ENCODE measurements at regions not wholly inside any gene's neighbourhood (a gene's known extent, or its start where the extent isn't known, plus 50 kb on each side); places are given as distances from the start of the nearest gene placed in this dataset.
"Not testable (repeated sequence)": the region's sequence is repeated elsewhere in the genome, so short reads cannot be mapped to it uniquely, and the experiment has no call there.

DNA sequence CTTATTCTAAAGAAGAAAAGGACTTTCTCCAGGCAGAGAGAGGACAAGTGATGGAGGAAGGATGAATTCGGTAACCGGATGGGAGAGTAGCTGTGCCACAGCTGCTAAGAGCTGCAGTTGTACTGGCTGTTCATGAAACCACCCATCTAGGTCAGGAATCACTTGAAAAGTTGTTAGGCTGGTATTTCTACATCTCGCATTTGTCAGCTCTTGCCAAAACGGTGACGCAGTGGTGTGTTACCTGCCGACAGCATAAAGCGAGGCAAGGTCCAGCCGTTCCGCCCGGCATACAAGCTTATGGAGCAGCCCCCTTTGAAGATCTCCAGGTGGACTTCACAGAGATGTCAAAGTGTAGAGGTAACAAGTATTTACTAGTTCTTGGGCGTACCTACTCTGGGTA is 87.3 kb upstream of the DEFB108B start:
- POLR2A ChIA-PET; CTCF ChIA-PET; H3K27ac Mint-ChIP-seq; H3K4me1 Mint-ChIP-seq; H3K36me3 Mint-ChIP-seq (ENCODE audit: low read depth); DNase-seq; H3K9me3 Mint-ChIP-seq; H3K4me3 Mint-ChIP-seq: not testable (repeated sequence)
- H3K27me3 Mint-ChIP-seq = peaks cover 40% of the 10 kb centered on the region

DNA sequence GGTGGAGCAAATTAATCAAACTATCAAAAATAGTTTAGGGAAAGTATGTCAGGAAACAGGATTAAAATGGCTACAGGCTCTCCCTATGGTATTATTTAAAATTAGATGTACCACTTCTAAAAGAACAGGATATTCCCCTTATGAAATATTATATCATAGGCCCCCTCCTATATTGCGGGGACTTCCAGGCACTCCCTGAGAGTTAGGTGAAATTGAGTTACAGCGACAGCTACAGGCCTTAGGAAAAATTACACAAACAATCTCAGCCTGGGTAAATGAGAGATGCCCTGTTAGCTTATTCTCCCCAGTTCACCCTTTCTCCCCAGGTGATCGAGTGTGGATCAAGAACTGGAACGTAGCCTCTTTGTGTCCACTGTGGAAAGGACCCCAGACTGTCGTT is 86.7 kb upstream of the DEFB108B start:
- H3K36me3 Mint-ChIP-seq (ENCODE audit: low read depth); H3K27ac Mint-ChIP-seq; POLR2A ChIA-PET; H3K4me3 Mint-ChIP-seq; CTCF ChIA-PET; H3K9me3 Mint-ChIP-seq; H3K4me1 Mint-ChIP-seq; DNase-seq: not testable (repeated sequence)
- peaks cover 40% of the 10 kb centered on the region for H3K27me3 Mint-ChIP-seq

DNA sequence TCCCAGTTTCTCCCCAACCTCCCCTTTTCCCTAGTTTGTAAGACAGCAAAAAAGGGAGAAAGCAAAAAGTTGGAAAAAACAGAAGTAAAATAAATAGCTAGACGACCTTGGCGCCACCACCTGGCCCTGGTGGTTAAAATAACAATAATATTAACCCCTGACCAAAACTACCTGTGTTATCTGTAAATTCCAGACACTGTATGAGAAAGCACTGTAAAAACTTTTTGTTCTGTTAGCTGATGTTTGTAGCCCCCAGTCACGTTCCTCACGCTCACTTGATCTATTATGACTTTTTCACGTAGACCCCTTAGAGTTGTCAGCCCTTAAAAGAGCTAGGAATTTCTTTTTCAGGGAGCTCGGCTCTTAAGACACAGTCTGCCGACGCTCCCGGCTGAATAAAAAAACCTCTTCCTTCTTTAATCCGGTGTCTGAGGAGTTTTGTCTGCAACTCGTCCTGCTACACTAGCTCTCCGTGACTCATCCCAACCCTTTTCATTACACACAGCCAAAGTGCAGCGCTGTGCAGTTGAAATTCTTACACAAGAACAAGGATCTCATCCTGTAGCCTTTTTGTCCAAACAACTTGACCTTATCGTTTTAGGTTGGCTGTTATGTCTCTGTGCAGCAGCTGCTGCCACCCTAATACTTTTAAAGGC is 83.9 kb upstream of the DEFB108B start:
- H3K36me3 Mint-ChIP-seq (ENCODE audit: low read depth); H3K4me3 Mint-ChIP-seq; CTCF ChIA-PET; H3K4me1 Mint-ChIP-seq; DNase-seq; H3K9me3 Mint-ChIP-seq; POLR2A ChIA-PET; H3K27ac Mint-ChIP-seq: not testable (repeated sequence)
- H3K27me3 Mint-ChIP-seq = peaks cover 39% of the 10 kb centered on the region

DNA sequence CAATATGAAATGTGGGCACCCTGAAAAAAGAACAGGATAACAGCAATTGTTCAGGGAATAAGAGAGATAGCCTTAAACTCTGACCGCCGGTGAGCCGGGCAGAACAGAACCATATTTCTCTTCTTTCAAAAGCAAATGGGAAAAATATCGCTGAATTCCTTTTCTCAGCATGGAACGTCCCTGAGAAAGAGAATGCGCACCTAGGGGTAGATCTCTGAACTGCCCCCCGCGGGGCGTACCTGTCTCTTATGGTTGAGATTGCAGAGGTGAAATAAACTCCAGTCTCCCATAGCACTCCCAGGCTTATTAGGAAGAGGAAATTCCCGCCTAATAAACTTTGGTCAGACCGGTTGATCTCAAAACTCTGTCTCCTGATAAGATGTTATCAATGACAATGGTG is 82.1 kb upstream of the DEFB108B start:
- H3K9me3 Mint-ChIP-seq; DNase-seq; H3K36me3 Mint-ChIP-seq (ENCODE audit: low read depth); H3K4me3 Mint-ChIP-seq; CTCF ChIA-PET; H3K27ac Mint-ChIP-seq; H3K4me1 Mint-ChIP-seq; POLR2A ChIA-PET: not testable (repeated sequence)
- peaks cover 36% of the 10 kb centered on the region for H3K27me3 Mint-ChIP-seq

DNA sequence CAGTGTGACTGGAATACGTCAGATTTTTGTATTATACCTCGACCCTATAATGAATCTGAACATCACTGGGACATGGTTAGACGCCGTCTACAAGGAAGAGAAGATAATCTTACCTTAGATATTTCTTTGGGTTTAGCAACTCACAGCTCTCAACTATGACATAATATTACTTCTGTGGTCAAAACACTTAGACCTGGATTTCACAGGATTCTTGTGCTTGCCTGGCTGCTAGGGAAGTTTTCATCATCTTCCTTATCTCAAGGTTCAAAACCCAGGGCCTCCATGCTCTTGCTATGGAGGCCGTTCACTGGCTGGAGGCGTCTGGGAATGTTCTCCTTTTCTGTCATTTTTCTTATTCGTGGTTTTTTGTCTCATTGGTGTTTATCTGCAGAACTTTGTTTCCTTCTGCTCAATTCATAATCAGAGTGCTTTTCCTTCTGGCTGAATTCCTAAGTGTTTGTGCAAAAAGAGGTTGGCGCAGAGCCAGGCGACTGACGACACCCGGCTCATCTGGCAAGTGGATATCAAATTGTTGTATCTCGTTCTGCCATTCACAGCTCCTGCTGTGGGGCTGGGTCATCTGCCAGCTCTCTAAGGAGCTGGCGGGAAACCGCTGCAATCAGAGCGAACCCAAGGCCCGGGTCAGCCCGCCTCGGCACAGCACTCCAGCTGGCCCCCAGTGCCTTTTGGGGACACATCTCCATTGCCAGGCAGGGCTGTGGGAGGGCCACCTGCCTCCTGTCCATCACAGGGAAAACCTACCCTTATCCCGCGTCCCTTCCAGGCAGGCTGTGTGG is 68.1 kb upstream of the DEFB108B start:
- CTCF ChIA-PET; POLR2A ChIA-PET; H3K9me3 Mint-ChIP-seq; H3K4me3 Mint-ChIP-seq; DNase-seq; H3K27ac Mint-ChIP-seq; H3K36me3 Mint-ChIP-seq (ENCODE audit: low read depth); H3K4me1 Mint-ChIP-seq: not testable (repeated sequence)
- H3K27me3 Mint-ChIP-seq = peaks cover 14% of the 10 kb centered on the region

DNA sequence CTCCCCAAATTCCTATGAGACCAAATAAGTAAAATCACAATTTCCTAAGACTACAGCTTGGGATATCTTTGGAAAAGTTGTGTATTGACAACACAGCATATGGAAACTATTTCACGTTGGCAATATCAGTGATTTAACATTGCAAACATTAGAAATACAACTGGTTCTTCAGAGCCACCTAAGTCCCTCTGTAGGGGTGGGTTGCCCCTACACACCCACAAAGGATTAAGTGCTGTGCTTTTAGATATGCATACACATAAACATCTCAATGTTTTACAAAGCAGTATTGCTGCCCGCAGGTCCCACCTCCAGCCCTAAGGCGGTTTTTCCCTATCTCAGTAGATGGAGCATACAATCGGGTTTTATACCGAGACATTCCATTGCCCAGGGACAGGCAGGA is 66.0 kb upstream of the DEFB108B start:
- H3K4me3 Mint-ChIP-seq; H3K9me3 Mint-ChIP-seq; H3K27ac Mint-ChIP-seq; H3K4me1 Mint-ChIP-seq; H3K36me3 Mint-ChIP-seq (ENCODE audit: low read depth); CTCF ChIA-PET; DNase-seq; POLR2A ChIA-PET: not testable (repeated sequence)
- H3K27me3 Mint-ChIP-seq = peaks cover 16% of the 10 kb centered on the region

DNA sequence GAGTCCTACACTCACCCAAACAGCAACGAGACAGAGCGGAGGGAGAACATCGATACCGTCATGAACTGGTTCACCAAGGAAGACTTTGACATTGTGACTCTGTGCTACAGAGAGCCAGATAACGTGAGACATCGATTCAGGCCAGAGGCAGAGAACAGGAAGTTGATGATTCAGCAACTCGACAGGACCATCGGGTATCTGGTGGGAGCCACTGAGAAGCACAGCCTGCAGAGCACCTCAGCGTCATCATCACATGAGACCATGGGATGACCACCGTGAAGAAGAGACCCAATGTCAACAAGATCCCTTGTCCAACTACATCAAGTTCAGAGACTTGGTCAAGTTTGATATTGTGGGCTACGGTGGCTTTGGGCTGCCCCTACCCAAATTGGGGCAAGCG is 60.8 kb upstream of the DEFB108B start:
- H3K9me3 Mint-ChIP-seq = not testable (repeated sequence)

DNA sequence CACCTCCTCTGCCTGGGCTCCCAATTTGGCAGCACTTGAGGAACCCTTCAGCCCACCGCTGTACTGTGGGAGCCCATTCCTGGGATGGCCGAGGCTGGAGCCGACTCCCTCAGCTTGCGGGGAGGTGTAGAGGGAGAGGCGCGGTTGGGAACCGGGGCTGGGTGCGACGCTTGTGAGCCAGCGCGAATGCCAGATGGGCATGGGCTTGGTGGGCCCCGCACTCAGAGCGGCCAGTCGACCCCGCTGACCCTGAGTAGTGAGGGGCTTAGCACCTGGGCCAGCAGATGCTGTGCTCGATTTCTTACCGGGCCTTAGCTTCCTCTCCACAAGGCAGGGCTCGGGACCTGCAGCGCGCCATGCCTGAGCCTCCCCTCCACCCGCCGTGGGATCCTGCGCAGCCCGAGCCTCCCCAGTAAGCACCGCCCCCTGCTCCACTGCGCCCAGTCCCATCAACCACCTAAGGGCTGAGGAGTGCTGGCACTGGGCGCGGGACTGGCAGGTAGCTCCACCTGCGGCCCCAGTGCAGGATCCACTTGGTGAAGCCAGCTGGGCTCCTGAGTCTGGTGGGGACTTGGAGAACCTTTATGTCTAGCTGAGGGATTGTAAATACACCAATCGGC is 58.3 kb upstream of the DEFB108B start:
- Mint-ChIP-seq H3K27ac (no peak overlapping the region), H3K9me3 (no peaks in the 10 kb centered on the region), H3K4me1 (no peaks in the 10 kb centered on the region), H3K4me3 (no peak overlapping the region), H3K36me3 (ENCODE audit: low read depth) (no peaks in the 10 kb centered on the region), H3K27me3 (peaks cover 2% of the 10 kb centered on the region)
- CTCF ChIA-PET = no interaction called here
- DNase-seq = no peak
- POLR2A ChIA-PET = no interaction called here

More for the DNA sequence above, 60.8 kb upstream of the DEFB108B start:
- H3K36me3 Mint-ChIP-seq (ENCODE audit: low read depth); DNase-seq; H3K27me3 Mint-ChIP-seq; H3K4me3 Mint-ChIP-seq; H3K27ac Mint-ChIP-seq; CTCF ChIA-PET; H3K4me1 Mint-ChIP-seq; POLR2A ChIA-PET: not testable (repeated sequence)

DNA sequence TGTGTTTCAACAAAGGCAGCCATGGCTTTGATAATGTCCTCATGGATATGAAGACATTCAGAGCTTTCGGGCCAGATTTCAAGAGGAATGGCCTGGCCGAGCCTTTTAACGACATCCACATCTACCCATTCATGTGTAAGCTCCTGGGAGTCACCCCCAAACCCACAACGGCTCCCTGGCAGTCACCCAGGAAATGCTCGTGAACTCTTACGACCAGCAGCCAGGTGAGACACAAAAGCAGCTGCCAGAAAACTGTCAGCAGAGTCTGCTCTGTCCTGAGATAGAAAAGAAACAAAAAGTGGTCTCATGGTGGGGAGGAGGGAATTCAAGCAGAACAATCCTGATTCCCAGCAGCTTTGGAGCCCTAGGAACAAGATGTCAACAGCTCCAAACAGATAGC is 52.9 kb upstream of the DEFB108B start:
- POLR2A ChIA-PET, H3K4me1 Mint-ChIP-seq, CTCF ChIA-PET: not testable (repeated sequence)

DNA sequence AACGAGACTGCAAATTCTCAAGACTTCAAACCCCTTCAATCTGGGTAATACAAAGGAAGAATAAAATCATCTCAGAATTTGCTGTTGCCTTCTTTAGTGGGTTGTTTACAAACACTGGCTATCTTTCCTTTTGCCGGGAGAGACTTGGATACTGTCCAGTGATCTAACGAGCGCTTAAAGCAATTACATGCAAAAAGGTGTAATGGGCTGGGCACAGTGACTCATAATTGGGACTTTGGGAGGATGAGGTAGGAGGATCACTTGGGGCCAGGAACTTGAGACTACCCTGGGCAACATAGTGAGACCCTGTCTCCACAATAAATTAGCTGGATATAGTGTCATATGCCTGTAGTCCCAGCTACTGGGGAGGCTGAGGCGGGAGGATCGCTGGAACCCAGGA is 52.2 kb upstream of the DEFB108B start:
- peaks cover 21% of the 10 kb centered on the region for H3K27me3 Mint-ChIP-seq
- H3K27ac Mint-ChIP-seq; DNase-seq; CTCF ChIA-PET; H3K4me1 Mint-ChIP-seq; H3K4me3 Mint-ChIP-seq; H3K36me3 Mint-ChIP-seq (ENCODE audit: low read depth); H3K9me3 Mint-ChIP-seq; POLR2A ChIA-PET: not testable (repeated sequence)

More for the DNA sequence above, 52.9 kb upstream of the DEFB108B start:
- DNase-seq; H3K36me3 Mint-ChIP-seq (ENCODE audit: low read depth); H3K9me3 Mint-ChIP-seq; H3K27ac Mint-ChIP-seq; H3K4me3 Mint-ChIP-seq: not testable (repeated sequence)
- peaks cover 21% of the 10 kb centered on the region for H3K27me3 Mint-ChIP-seq

DNA sequence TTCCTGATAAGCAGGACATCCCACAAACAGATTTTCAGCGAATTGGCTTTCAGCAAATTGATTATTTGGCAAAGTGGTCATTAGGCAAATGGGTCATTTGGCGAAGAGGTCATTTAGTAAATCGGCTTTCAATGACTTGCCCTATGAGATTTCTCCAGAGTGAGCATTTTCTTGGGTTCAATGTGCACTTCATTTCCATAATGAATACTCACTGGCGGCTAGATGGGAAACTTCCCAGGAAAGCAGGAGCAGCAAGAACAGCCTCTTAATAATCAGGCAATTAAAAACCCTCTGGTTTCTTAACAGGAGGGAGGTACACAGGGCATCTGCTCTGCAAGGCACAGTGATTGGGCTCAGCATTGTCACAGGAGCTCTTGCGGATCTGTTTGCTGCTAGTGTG is 51.5 kb upstream of the DEFB108B start:
- CTCF ChIA-PET; H3K4me3 Mint-ChIP-seq; H3K9me3 Mint-ChIP-seq; DNase-seq; POLR2A ChIA-PET; H3K4me1 Mint-ChIP-seq; H3K27ac Mint-ChIP-seq; H3K36me3 Mint-ChIP-seq (ENCODE audit: low read depth): not testable (repeated sequence)
- peaks cover 21% of the 10 kb centered on the region for H3K27me3 Mint-ChIP-seq

DNA sequence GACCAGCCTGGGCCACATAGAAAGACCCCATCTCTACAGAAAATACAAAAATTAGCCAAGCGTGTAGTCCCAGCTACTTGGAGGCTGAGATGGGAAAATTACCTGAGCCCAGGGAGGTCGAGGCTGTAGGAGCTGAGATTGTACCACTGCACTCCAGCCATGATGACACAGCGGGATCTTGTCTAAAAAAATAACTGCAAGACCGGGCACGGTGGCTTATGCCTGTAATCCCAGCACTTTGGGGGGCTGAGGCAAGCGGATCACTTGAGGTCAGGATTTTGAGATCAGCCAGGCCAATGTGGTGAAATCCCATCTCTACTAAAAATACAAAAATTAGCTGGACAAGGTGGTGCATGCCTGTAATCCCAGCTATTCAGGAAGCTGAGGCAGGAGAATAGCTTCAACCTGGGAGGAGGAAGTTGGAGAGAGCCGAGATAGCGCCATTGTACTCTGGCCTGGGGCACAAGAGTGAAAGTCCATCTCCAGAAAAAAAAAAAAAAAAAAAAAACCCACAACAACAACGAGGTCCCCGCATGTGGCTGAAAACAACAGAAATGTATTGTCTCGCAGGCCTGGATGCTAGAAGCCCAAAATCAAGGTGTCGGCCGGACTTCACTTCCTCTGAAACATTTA is 50.7 kb upstream of the DEFB108B start:
- CTCF ChIA-PET; H3K4me3 Mint-ChIP-seq; H3K27ac Mint-ChIP-seq; DNase-seq; H3K9me3 Mint-ChIP-seq; H3K36me3 Mint-ChIP-seq (ENCODE audit: low read depth); H3K4me1 Mint-ChIP-seq; POLR2A ChIA-PET: not testable (repeated sequence)
- H3K27me3 Mint-ChIP-seq = peaks cover 21% of the 10 kb centered on the region

DNA sequence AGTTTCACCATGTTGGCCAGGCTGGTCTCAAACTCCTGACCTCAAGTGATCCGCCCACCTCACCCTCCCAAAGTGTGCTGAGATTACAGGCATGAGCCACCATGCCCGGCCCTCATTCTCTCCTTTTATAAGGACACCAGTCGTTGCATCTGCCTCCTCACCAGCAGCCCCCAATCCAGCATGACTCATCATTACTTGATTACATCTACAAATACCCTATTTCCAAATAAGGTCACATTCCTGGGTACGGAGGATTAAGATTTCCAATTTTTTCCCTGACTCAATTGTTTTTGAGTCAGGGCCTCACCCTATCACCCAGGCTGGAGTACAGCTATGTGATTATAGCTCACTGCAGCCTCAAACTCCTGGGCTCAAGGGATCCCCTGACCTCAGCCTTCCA is 49.8 kb upstream of the DEFB108B start:
- POLR2A ChIA-PET; H3K27ac Mint-ChIP-seq; H3K4me3 Mint-ChIP-seq; H3K9me3 Mint-ChIP-seq; H3K36me3 Mint-ChIP-seq (ENCODE audit: low read depth); DNase-seq; CTCF ChIA-PET: not testable (repeated sequence)
- Mint-ChIP-seq H3K27me3 (peaks cover 21% of the 10 kb centered on the region), H3K4me1 (peaks cover 10% of the 10 kb centered on the region)

Data from activated CD4-positive, alpha-beta memory T cell treated with anti-CD3 and anti-CD28 coated beads, Interleukin-2, amount 10 ng/mL, durations not matched to agents 7 days and 5 days (primary cell).